GM21619 (cell line): ENCODE measurements at regions not wholly inside any gene's neighbourhood (a gene's known extent, or its start where the extent isn't known, plus 50 kb on each side); places are given as distances from the start of the nearest gene placed in this dataset.
"Not testable (repeated sequence)": the region's sequence is repeated elsewhere in the genome, so short reads cannot be mapped to it uniquely, and the experiment has no call there.

Experiments used
- ATAC-seq: cut with Tn5 transposase; IDR thresholded peaks from one replicate; pipeline ENCODE4 v1.9.1; 2021; ENCODE audit not compliant: unreplicated experiment

DNA sequence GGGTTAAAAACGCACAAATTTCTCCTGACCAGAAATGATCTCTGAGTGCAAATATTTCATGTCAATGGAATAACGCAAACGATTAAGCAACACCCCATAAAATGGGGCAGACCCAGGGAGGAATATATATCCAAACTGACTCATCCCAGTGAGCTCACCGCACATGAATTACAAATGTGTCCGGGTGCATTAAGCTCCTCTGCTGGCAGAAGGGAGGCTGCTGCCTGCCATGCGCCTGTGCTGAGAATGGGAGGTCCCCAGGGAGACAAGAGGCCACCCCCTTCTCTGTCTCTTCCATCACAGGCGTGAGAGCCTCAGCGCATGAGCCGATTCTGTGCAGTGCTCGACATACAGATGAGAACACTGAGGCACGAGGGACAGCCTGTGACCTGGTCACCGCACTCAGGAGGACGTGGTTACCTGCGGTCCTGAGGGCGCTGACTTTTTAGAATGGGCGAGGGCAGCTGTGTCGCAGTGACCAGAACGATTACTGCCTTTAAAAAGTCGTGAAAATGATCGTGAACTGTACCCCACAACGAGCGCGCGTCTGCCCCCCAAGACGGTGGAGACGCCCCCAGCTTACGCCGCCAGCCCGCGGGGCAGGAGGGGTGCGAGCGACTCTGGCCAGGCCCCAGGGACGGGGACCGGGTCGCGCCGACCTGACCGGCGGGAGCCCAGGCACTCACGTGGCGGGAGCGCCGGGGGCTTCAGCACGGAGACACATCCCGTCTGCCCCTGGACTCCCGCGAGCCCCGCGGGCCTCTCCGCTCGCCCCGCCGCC, 188.5 kb downstream of the ADRA2C start:
- ATAC-seq, result not testable (repeated sequence)

DNA sequence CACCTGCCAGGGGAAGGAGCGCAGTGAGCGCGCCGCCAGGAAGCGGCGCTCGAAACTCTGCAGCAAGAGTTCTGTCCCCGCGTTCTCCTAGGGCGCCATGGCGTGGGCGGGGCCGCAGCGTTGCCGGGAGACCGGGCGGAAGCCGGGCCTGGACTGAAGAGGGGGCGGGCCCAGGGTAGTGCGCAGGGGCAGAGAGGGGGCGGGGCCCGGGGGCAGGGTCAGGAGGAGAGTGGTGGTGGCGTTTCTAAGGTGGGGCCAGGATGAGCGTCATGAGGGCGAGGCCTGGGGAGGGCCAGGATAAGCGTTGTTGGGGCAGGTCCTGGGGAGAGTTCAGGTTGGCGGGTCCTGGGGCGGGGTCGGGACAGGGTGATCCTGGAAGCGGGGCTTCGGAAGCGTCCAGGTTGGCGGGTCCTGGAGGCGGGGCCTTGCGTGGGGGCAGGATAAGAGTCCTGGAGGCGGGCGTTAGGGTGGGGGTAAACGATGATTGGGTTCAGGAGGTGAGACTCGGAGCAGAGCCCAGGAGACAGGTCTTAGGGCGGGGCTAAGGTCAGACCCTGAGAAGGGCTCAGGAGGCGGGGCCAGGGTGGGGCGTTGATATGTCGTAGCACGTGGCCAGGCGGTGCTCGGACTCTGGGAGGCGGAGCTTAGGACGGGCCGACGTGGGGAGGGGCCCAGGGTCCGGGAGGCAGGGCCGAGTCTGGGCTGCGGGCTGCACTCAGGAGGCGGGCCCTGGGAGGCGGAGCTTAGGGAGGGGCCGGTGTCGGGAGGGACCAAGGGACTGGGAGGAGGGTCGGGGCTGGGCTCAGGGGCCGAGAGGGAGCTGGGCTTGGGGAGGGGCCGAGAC, 189.4 kb downstream of the ADRA2C start:
- peak; percentile 100 for ATAC-seq

DNA sequence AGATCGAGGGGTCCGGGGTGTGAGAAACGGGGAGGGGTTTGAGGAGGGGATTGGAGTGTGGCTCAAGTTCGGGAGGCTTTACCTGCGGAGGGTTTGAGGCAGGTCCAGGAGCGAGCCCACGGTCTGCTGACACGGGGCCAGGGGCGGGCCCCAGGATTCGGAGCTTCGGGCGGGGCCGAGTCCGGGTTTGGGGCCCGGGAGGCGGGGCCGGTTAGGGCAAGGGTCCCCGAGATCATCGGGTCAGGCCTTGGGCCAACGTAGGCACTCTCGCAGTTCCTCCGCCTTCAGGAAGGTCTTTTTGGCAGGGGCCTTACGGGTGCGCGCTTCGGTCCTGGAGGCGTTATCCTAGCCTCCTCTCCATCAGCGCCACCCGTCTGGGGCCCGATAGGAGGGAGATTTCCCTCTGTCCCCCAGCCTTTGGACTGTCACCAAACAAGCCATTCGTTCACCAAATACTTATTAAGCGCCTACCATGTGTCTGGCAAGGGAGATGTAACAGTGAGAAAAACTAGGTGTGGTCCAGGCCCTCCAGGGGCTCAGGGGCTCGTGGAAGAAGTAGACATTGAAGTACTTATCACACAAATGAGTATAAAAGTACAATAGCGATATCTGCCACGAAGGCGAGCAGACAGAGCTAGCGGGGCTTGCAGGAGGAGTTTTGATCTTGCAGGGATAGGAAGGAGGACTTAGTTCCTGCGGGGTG, 190.1 kb downstream of the ADRA2C start:
- not testable (repeated sequence) for ATAC-seq

DNA sequence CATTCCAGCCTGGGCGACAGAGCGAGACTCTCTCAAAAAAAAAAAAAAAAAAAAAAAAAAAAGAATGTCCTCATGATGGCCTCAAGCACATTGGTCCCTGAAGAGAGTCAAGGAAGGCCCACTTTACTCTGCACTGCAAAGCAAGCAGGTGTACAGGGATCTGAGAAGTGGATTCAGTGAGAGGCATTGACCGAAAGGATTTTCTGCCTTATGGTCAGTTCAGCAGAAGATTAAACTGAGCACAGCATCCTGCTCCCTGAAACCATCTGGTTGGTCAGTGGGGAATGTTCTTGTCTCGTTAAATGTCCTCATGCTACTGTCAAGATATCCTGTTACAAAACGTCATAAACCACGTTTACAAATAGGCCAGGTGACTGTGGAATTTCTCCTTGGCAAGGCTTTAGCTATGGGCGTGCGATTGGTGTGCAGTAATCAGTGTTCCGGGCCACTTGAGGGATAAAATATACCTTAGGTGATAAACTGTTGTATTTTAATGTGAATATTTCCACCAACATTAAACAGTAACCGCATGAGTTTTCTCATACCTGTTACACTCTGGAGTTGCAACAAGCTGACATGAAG, 195.0 kb downstream of the ADRA2C start:
- ATAC-seq, result not testable (repeated sequence)

DNA sequence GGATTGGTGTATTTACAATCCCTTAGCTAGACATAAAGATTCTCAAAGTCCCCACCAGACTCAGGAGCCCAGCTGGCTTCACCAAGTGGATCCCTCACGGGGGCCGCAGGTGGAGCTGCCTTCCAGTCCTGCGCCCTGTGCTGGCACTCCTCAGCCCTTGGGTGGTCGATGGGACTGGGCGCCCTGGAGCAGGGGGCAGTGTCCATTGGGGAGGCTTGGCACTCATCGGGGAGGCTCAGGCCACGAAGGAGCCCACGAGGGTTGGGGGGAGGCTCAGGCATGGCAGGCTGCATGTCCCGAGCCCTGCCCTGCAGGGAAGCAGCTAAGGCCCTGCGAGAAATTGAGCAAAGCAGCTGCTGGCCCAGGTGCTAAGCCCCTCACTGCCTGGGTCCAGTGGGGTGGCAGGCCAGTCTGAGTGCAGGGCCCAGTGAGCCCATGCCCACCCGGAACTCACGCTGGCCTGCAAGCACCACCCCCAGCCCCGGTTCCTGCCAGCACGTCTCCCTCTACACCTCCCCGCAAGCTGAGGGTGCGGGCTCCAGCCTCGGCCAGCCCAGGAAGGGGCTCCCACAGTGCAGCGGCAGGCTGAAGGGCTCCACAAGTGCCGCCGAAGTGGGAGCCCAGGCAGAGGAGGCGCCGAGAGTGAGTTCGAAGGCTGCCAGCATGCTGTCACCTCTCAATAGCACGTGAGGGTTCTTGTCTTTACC, 198.5 kb downstream of the ADRA2C start:
- not testable (repeated sequence) for ATAC-seq

DNA sequence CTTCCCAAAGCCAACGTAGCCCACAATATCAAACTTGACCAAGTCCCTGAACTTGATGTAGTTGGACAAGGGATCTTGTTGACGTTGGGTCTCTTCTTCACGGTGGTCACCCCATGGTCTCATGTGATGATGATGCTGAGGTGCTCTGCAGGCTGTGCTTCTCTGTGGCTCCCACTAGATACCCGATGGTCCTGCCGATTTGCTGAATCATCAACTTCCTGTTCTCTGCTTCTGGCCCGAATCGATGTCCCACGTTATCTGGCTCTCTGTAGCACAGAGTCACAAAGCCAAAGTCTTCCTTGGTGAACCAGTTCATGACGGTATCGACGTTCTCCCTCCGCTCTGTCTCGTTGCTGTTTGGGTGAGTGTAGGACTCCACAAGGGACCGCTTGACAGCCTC, 201.0 kb downstream of the ADRA2C start:
- ATAC-seq, result not testable (repeated sequence)

DNA sequence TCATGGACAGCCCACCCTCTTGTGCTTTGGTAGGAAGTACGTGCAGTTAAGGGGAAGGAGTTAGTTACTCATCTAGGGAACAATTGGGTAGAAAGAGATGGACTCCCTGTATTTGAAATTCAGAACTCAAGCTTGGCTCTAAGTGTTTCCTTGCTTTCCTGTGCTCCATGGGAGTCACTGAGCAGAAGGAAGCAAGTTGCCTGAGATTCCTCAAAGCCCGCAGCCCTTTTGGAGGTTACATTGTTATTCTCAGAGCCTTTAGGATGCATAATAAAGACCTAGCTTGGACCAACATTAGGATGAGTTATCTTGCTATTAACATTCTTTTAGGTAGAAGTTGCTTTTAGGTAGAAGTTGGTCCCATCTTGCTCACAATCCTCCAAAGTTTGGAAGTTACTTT, 206.4 kb downstream of the ADRA2C start:
- ATAC-seq, result not testable (repeated sequence)

DNA sequence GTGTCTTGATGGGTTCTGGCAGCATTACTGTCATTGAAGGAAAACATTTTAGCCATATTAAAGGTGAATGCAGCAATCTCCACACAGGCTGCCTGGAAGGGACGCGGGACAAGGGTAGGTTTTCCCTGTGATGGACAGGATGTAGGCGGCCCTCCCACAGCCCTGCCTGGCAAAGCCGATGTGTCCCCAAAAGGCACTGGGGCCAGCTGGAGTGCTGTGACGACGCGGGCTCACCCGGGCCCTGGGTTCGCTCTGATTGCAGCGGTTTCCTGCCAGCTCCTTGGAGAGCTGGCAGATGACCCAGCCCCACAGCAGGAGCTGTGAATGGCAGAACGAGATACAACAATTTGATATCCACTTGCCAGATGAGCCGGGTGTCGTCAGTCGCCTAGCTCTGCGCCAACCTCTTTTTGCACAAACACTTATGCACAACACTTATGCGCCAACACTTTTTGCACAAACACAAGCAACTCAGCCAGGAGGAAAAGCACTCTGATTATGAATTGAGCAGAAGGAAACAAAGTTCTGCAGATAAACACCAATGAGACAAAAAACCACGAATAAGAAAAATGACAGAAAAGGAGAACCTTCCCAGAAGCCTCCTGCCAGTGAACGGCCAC, 207.5 kb downstream of the ADRA2C start:
- not testable (repeated sequence) for ATAC-seq

DNA sequence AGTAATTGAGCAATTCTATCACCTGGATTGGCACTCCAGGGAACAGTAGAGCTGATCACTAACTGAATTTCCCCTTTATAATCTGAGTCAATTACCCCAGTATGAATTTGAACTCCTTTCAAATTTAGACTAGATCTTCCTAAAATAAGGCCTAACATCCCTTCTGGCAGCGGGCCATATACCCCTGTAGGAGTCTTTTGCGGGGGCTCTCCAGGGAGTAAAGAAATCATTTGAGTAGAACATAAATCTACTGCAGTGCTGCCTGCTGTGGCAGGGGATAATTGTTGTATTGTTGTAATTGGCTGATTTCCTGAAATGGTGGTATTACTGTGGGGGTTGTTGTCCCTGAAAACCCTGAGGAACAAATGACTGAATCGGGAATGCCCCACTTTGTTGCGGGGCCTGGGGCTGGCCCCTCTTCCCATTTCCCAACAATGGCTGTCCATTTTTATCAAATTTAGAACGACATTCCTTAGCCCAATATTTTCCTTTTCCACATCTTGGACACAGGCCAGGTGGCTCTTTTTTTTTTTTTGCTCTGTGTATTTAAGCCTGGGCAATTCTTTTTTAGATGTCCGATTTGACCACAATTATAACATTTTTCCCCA, 217.4 kb downstream of the ADRA2C start:
- ATAC-seq, result not testable (repeated sequence)

DNA sequence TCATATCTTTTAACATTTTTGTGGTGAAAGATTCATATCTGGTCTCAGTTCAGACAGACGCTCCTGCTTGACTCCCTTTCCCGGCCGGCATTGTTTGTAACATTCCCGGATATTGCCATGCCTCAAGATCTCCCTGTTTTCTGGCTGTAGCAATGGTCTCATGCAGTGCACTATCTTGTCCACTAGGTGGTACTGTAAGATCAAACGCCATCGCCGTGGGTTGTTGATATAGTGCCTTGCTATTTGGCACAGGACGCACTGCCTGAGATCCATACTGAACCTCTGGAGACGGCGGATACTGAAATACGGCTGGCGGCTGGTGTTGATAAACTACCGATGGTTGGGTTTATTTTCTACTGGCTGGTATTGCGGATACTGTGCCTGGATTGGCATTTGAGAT, 218.6 kb downstream of the ADRA2C start:
- ATAC-seq, result not testable (repeated sequence)

DNA sequence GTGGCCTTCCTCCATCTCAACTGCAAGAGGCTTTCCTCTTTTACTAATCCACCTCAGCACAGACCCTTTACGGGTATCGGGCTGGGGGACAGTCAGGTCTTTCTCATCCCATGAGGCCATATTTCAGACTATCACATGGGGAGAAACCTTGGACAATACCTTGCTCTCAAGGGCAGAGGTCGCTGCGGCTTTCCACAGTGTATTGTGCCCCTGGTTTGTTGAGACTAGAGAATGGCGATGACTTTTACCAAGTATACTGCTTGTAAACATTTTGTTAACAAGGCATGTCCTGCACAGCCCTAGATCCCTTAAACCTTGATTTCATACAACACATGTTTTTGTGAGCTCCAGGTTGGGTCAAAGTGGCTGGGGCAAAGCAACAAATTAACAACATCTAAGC, 220.2 kb downstream of the ADRA2C start:
- ATAC-seq, result not testable (repeated sequence)

DNA sequence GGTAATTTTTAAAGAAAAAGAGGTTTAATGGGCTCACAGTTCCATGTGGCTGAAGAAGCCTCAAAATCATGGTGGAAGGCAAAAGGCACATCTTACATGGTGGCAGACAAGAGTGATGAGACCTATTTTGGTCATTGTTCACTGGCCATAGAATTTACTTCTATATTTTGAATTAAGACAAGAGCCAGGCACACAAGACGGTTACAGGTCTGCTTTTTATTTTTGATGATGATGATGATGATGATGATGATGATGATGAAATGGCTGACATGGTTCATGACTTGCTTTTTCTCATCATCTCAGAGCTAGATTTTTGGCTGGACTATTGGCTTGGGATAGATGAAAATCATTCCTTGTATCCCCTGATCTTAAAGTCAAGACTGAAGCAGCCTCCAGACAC, 229.3 kb downstream of the OTOP1 start:
- ATAC-seq, result not testable (repeated sequence)

DNA sequence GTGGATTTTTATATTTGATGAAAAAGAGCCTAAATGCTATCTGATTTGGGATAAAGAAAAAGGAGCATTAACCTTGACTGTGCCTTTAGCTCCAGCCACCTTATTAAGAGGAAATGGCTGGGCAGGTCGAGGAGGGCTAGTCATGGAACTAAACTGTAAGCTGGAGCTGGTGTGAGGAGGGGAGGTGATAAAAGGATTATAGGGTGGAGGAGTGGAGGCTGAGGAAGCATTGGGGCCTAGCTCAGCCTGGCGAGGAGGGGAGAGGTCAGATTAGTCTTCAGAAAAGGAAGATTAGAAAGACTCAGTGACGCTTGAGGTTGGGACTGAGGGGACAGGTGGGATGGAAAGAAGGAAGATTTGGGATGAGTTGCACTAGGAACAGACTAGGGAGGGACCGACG, 222.7 kb downstream of the OTOP1 start:
- not testable (repeated sequence) for ATAC-seq

DNA sequence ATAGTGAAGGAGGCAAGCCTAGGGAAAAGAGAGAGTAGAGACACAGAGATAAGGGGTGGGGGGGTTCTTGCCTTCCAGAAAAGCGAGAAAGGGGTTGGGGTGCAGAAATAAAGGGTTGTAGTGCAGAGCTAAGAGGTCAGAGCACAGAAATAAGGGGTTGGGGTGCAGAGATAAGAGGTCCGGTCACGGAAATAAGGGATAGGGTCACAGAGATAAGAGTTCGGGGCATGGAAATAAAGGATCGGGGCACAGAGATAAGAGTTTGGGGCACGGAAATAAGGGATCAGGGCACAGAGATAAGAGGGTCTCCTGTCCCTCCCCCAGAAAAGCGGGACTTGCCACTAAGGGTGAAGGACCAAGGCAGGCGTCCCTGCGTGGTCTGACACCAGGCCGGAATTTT, 222.0 kb downstream of the OTOP1 start:
- ATAC-seq, result not testable (repeated sequence)

DNA sequence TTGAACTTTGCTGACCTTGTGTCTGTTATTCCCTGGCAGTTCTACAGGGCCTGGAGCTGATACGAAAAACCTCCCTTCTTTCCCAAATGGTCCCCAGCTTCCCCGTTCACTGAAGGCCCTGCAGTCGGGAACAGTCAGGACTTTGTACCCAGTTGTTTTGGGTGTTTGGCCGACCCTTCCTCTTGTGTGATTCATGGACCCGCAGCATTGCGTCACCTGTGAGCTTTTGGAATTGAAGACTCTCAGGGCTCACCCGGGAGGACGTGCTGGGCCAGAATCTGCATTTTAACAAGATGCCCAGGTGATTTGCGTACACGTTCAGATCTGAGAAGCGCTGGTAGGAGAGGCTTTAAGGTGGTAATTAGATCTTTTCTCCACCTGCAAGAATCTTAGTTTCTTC, 220.4 kb downstream of the OTOP1 start:
- not testable (repeated sequence) for ATAC-seq

DNA sequence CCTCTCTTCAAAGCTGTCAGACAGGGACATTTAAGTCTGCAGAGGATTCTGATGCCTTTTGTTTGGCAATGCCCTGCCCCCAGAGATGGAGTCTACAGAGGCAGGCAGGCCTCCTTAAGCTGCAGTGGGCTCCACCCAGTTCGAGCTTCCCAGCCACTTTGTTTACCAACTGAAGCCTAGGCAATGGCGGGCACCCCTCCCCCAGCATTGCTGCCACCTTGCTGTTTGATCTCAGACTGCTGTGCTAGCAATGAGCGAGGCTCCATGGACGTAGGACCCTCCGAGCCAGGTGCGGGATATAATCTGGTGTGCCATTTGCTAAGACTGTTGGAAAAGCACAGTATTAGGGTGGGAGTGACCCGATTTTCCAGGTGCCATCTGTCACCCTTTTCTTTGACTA, 207.7 kb downstream of the OTOP1 start:
- ATAC-seq, result not testable (repeated sequence)

DNA sequence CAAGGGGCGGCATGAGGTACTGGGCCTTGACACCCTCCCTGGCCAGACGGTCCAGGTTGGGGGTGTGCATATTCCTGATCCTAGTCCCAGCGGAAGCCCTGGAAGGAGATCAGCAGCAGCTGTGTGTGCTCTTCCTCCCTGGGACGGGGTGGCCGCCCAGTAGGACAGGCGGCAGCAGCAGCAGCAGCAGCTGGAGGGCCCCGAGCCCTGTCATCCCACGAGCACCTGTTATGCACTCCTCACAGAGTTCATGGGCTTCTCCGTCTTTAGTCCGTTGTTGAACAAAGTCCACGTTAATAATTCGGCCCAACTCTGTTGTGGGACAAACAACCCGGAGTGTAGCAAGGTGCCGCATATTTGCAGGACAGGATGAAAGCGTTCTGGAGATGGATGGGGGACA, 205.6 kb downstream of the OTOP1 start:
- ATAC-seq, result not testable (repeated sequence)

DNA sequence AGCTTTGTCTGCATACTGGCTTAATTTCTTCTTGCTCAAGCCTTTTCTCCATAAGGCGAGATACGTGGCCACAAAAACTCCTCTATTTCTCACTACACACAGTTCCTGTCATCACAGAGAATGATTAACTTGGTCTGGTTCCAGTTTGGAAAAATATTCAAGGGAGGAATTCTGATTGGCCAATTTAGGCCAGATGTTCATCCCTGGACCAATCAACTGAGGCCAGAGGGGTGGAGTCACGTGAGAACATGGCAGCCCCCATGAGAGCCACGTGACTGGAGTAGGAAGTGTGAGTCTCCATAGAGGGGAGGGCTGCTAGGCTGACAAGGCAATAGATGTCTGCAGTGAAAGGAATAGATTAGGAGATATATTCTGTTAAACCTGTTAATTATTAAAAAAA, 200.0 kb downstream of the OTOP1 start:
- ATAC-seq, result not testable (repeated sequence)

DNA sequence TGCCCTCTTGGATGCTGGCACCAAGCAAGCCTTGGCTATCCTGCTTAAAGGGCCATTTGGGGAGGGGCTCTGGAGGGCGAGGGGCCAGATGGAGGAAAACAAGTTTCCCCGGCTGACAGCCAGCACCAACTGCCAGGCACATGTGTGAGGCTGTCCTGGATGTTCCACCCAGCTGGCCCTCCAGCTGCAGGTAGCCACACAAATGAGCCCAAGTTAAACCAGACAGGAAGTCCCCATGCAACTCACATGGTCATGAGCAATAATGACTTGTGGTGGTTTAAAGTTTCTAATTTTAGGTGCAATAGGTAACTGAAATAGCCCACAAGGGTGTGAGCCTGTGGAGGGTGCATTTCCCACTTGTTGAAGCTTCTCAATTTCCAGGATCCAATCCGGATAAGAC, 198.0 kb downstream of the OTOP1 start:
- not testable (repeated sequence) for ATAC-seq

DNA sequence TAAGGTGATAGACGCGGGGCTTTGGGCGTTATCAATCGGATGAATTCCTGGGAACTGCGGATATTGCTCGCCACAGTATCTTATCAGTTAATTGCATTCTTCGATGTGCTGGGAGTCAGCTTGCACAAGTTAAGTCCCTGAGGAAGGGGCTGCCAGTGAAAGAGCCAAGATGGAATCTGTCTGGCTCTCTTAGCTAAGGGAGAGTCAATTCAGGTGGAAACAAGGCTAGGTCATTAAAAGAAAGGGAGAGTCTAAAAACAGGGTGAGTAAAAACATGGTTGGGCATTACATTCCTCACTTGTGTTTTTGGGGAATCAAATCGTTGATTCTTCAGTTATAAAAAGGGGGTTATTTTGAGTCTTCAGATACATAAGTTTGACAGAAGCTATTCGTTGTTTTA, 196.2 kb downstream of the OTOP1 start:
- ATAC-seq, result not testable (repeated sequence)
